ENCODE measurements at regions not wholly inside any gene's neighbourhood (a gene's known extent, or its start where the extent isn't known, plus 50 kb on each side); places are given as distances from the start of the nearest gene placed in this dataset.
"Not testable (repeated sequence)": the region's sequence is repeated elsewhere in the genome, so short reads cannot be mapped to it uniquely, and the experiment has no call there.

GRCh38 chr1:187038784-187039183 lies 210.0 kb downstream of the PLA2G4A start:
- no peak for TF ChIP-seq POLR2AphosphoS5 (IDR thresholded peaks at IDR 0.05)
- TF ChIP-seq, protein P1, sequence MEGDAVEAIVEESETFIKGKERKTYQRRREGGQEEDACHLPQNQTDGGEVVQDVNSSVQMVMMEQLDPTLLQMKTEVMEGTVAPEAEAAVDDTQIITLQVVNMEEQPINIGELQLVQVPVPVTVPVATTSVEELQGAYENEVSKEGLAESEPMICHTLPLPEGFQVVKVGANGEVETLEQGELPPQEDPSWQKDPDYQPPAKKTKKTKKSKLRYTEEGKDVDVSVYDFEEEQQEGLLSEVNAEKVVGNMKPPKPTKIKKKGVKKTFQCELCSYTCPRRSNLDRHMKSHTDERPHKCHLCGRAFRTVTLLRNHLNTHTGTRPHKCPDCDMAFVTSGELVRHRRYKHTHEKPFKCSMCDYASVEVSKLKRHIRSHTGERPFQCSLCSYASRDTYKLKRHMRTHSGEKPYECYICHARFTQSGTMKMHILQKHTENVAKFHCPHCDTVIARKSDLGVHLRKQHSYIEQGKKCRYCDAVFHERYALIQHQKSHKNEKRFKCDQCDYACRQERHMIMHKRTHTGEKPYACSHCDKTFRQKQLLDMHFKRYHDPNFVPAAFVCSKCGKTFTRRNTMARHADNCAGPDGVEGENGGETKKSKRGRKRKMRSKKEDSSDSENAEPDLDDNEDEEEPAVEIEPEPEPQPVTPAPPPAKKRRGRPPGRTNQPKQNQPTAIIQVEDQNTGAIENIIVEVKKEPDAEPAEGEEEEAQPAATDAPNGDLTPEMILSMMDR (IDR thresholded peaks at IDR 0.05 in 8 of 11, conservative IDR thresholded peaks at IDR 0.05 in 3 of 11): no peak
- no peak for TF ChIP-seq POLR2A (IDR thresholded peaks at IDR 0.05)

GRCh38 chr1:187041104-187041503 lies 212.4 kb downstream of the PLA2G4A start:
- intact Hi-C loops (cut with DNase I; ENCODE audit: low total_unique reads): no loop called here
- H3K4me1 ChIP-seq: no peaks in the 10 kb centered on the region
- H3K4me3 ChIP-seq: no peak overlapping the region
- DNase-seq: no peak
- H3K27me3 ChIP-seq (replicated peaks in 1 of 7): no peaks in the 10 kb centered on the region
- no peaks in the 10 kb centered on the region for H3K36me3 ChIP-seq
- H3K9me3 ChIP-seq: peaks cover 0 to 8% (median 0%) of the 10 kb centered on the region in 8 donors
- WGBS, 5 donors: 69 to 95% (median 89%) methylated on average over 4 of the region's 4 CpGs
- no peak overlapping the region for H3K27ac ChIP-seq
- TF ChIP-seq POLR2A (IDR thresholded peaks at IDR 0.05) (no peak), POLR2AphosphoS5 (IDR thresholded peaks at IDR 0.05) (no peak)
- TF ChIP-seq, protein P1 (IDR thresholded peaks at IDR 0.05 in 8 of 11, conservative IDR thresholded peaks at IDR 0.05 in 3 of 11): no peak

More at GRCh38 chr1:187038784-187039183, 210.0 kb downstream of the PLA2G4A start:
- DNase-seq: no peak
- H3K4me1 ChIP-seq: no peaks in the 10 kb centered on the region
- no peaks in the 10 kb centered on the region for H3K36me3 ChIP-seq
- no peak overlapping the region for H3K4me3 ChIP-seq
- H3K27ac ChIP-seq: no peak overlapping the region
- intact Hi-C loops (cut with DNase I; ENCODE audit: low total_unique reads): no loop called here
- H3K27me3 ChIP-seq (replicated peaks in 1 of 7): peaks cover 0 to 1% (median 0%) of the 10 kb centered on the region in 7 donors
- 11 to 33% (median 17%) methylated on average over 1 of the region's 1 CpG for WGBS, 5 donors
- peaks cover 0 to 8% (median 0%) of the 10 kb centered on the region in 8 donors for H3K9me3 ChIP-seq

- DNase-seq: no peak
- TF ChIP-seq, protein P1 (IDR thresholded peaks at IDR 0.05 in 8 of 11, conservative IDR thresholded peaks at IDR 0.05 in 3 of 11): no peak
- TF ChIP-seq POLR2AphosphoS5 (IDR thresholded peaks at IDR 0.05) (no peak), POLR2A (IDR thresholded peaks at IDR 0.05) (no peak)
- no peak overlapping the region for H3K27ac ChIP-seq
- H3K27me3 ChIP-seq (replicated peaks in 1 of 7): no peaks in the 10 kb centered on the region
- intact Hi-C loops (cut with DNase I; ENCODE audit: low total_unique reads): no loop called here
- no peak overlapping the region for H3K4me3 ChIP-seq
- H3K36me3 ChIP-seq: no peaks in the 10 kb centered on the region
- H3K4me1 ChIP-seq: no peaks in the 10 kb centered on the region
- 81 to 95% (median 93%) methylated on average over 1 of the region's 1 CpG for WGBS, 5 donors
- H3K9me3 ChIP-seq: peaks cover 0 to 8% (median 0%) of the 10 kb centered on the region in 8 donors
Measured at GRCh38 chr1:187042538-187042937, 213.8 kb downstream of the PLA2G4A start.

DNA sequence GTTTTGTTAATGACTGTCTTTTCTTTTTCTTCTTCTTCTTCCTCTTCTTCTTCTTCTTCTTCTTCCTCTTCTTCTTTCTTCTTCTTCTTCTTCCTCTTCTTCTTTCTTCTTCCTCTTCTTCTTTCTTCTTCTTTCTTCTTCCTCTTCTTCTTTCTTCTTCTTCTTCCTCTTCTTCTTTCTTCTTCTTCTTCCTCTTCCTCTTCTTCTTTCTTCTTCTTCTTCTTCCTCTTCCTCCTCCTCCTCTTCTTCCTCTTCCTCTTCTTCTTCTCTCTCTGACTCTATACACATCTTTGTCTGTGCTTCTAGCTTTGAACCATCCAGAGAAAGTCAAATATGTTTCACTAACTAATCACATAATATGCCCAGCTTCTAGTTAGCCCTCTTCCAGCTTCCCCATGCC lies 214.7 kb downstream of the PLA2G4A start:
- H3K27me3 ChIP-seq (replicated peaks in 1 of 7); H3K9me3 ChIP-seq; intact Hi-C loops (cut with DNase I; ENCODE audit: low total_unique reads); H3K36me3 ChIP-seq; H3K27ac ChIP-seq; H3K4me1 ChIP-seq; H3K4me3 ChIP-seq; DNase-seq: not testable (repeated sequence)

DNA sequence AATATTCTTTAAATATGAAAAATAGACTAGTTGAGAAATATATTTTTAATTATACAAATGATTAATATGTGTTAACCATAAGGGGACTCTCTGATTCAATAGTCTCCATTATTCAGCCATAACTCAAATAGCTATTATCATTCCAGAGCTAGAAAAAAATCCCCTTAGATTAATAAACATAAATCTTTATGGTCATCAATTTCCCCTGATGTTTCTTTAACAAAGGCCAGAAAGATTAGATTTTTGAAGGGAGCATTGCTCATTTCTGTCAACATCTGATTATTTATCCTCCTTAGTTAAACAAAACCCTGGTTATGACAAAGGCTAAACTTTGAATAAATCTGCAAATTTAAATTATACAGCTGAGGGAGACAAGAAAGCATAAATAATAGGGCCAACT lies 215.7 kb downstream of the PLA2G4A start:
- DNase-seq: no peak
- Histone ChIP-seq H3K4me3 (no peak overlapping the region), H3K36me3 (no peaks in the 10 kb centered on the region), H3K27me3 (replicated peaks in 1 of 7) (no peaks in the 10 kb centered on the region), H3K4me1 (no peaks in the 10 kb centered on the region), H3K27ac (no peak overlapping the region), H3K9me3 (peaks cover 0 to 5% (median 0%) of the 10 kb centered on the region in 8 donors)
- TF ChIP-seq, protein P1 (IDR thresholded peaks at IDR 0.05 in 8 of 11, conservative IDR thresholded peaks at IDR 0.05 in 3 of 11): no peak
- no peak for TF ChIP-seq POLR2A (IDR thresholded peaks at IDR 0.05)
- TF ChIP-seq POLR2AphosphoS5 (IDR thresholded peaks at IDR 0.05): no peak
- intact Hi-C loops (cut with DNase I; ENCODE audit: low total_unique reads): no loop called here
